ENCODE measurements at regions not wholly inside any gene's neighbourhood (a gene's known extent, or its start where the extent isn't known, plus 50 kb on each side); places are given as distances from the start of the nearest gene placed in this dataset.
A peak's percentile ranks its signal among the peaks of the same experiment; 100 is the strongest.

GRCh38 chr1:2875707-2876561 lies 74.4 kb upstream of the TTC34 start:
- Histone ChIP-seq H3K27ac (peak overlapping the region in 1 of 4 donors; percentile 8), H3K36me3 (replicated peaks in 1 of 2; ENCODE audit: insufficient read depth in 1 of 2, low read depth in 2 of 2) (no peaks in the 10 kb centered on the region), H3K4me3 (no peak overlapping the region), H3K9me3 (peaks cover 0 to 14% (median 0%) of the 10 kb centered on the region in 3 donors), H3K27me3 (no peaks in the 10 kb centered on the region), H3K4me1 (peaks cover 17% of the 10 kb centered on the region)
- ATAC-seq, result peak; percentile 46
- peak in 6 of 7 experiments; percentile 38 to 56 (median 48) for TF ChIP-seq CTCF (IDR thresholded peaks at IDR 0.05)
- TF ChIP-seq POLR2A (IDR thresholded peaks at IDR 0.05), result no peak
- intact Hi-C loops (cut with DNase I), result loop anchor here (10.0 kb wide), 1 partner anchor 539 kb away; no protein-coding TSS in a partner anchor
- WGBS, 2 donors, result 32 to 35% methylated on average over 20 to 42 of the region's 42 CpGs
- DNase-seq, result peak; percentile 28 to 57 (median 39)

GRCh38 chr1:2876846-2877245 lies 75.4 kb upstream of the TTC34 start:
- peaks cover 0 to 5% (median 0%) of the 10 kb centered on the region in 3 donors for H3K9me3 ChIP-seq
- TF ChIP-seq CTCF (IDR thresholded peaks at IDR 0.05) (no peak), POLR2A (IDR thresholded peaks at IDR 0.05) (no peak)
- H3K4me1 ChIP-seq, result peaks cover 17% of the 10 kb centered on the region
- DNase-seq (no peak), ATAC-seq (no peak)
- no peaks in the 10 kb centered on the region for H3K36me3 ChIP-seq (replicated peaks in 1 of 2; ENCODE audit: insufficient read depth in 1 of 2, low read depth in 2 of 2)
- no peaks in the 10 kb centered on the region for H3K27me3 ChIP-seq
- H3K4me3 ChIP-seq, result no peak overlapping the region
- H3K27ac ChIP-seq, result no peak overlapping the region
- intact Hi-C loops (cut with DNase I), result loop anchor here (10.0 kb wide), 1 partner anchor 538 kb away; no protein-coding TSS in a partner anchor
- 82% methylated on average over 8 to 18 of the region's 18 CpGs for WGBS, 2 donors

DNA sequence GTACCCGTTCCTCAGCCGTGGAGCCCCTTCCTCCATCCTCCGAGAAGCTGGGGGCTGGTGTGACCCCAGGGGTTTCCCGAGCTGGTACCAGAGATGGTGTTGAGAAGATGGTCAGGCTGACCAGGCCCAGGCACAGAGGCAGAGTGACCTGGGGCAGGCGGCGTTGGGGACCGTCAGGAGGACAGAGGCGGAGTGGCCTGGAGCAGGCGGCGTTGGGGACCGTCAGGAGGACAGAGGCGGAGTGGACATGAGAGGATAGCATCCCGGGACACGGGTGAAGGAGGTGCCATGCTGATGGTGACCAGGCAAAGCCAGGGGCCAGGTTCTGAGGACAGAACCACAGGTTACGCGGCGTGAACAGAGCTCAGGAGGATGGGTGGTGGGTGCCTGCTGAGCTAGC lies 75.9 kb upstream of the TTC34 start:
- H3K36me3 ChIP-seq (replicated peaks in 1 of 2; ENCODE audit: insufficient read depth in 1 of 2, low read depth in 2 of 2), result no peaks in the 10 kb centered on the region
- H3K4me3 ChIP-seq, result no peak overlapping the region
- H3K27me3 ChIP-seq, result peaks cover 0 to 3% of the 10 kb centered on the region in 2 donors
- H3K27ac ChIP-seq, result no peak overlapping the region
- intact Hi-C loops (cut with DNase I), result loop anchor here (10.0 kb wide), 1 partner anchor 537 kb away; no protein-coding TSS in a partner anchor
- TF ChIP-seq CTCF (IDR thresholded peaks at IDR 0.05) (no peak), POLR2A (IDR thresholded peaks at IDR 0.05) (no peak)
- DNase-seq (no peak), ATAC-seq (no peak)
- H3K4me1 ChIP-seq, result peaks cover 17% of the 10 kb centered on the region
- no peaks in the 10 kb centered on the region for H3K9me3 ChIP-seq
- WGBS, 2 donors, result 78 to 82% methylated on average over 17 of the region's 17 CpGs

DNA sequence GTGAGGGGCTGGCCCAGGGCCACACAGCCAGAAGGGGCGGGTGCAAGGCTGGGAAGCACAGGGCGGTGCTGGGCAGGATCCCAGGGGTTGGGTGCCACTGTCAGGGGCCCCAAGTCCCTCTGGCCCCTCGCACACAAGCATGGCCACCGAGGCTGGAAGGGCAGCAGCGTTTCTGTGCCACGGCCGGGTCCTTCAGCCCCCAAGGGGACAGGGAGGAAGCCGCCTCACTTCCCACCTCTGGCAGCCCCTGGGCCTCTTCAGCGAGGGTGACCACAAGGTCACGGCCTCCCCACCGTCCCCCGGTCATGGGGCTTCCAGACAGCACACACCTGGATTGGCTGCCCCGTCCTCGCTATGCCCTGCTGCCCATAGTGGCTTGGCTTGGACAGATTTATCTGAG lies 77.1 kb upstream of the TTC34 start:
- Histone ChIP-seq H3K27ac (no peak overlapping the region), H3K36me3 (replicated peaks in 1 of 2; ENCODE audit: insufficient read depth in 1 of 2, low read depth in 2 of 2) (no peaks in the 10 kb centered on the region), H3K27me3 (peaks cover 0 to 3% of the 10 kb centered on the region in 2 donors), H3K9me3 (no peaks in the 10 kb centered on the region), H3K4me3 (no peak overlapping the region), H3K4me1 (peaks cover 17% of the 10 kb centered on the region)
- DNase-seq (no peak), ATAC-seq (no peak)
- intact Hi-C loops (cut with DNase I), result loop anchor here (10.0 kb wide), 1 partner anchor 536 kb away; no protein-coding TSS in a partner anchor
- 68 to 71% methylated on average over 4 to 12 of the region's 14 CpGs for WGBS, 2 donors
- TF ChIP-seq POLR2A (IDR thresholded peaks at IDR 0.05) (no peak), CTCF (IDR thresholded peaks at IDR 0.05) (no peak)

Data from body of pancreas (tissue), 4 donors.